SK-N-SH (cell line): ENCODE measurements at regions not wholly inside any gene's neighbourhood (a gene's known extent, or its start where the extent isn't known, plus 50 kb on each side); places are given as distances from the start of the nearest gene placed in this dataset.

Experiments used
- CTCF ChIA-PET: fragments of 300-600, 350-600 bp; formaldehyde crosslinking; extraction: SDS; loops from one replicate; lab custom pipeline; 2021; lab: Yijun Ruan, JAX
- POLR2A ChIA-PET: fragments of 350-600 bp; sonication (Branson Sonifier 250); formaldehyde crosslinking; extraction: SDS; loops from one replicate; lab custom pipeline; 2020; ENCODE audit warnings: antibody characterized with exemption, inconsistent platforms; lab: Yijun Ruan, JAX
- DNase-seq: peaks from one replicate; pipeline ENCODE4 v3.0.0; 2012
- H2AFZ ChIP-seq: fragments of 200-600 bp; sonication (generic); 2 replicates; pipeline ENCODE4 v1.8.1; 2016; ENCODE audit warnings: antibody characterized with exemption, mild to moderate bottlenecking, low read depth
- H3F3A ChIP-seq: fragments of 200-600 bp; sonication (generic); replicated peaks from 2 replicates; pipeline ENCODE3; 2016; ENCODE audit warnings: antibody characterized with exemption, mild to moderate bottlenecking; ENCODE audit not compliant: insufficient read depth
- H3K27ac ChIP-seq, 2 experiments: fragments of 200-500 bp in 1 of 2; fragments of 200-600 bp in 1 of 2; sonication (Bioruptor generic) in 1 of 2; sonication (generic), shearing (Covaris generic) in 1 of 2; 2 replicates each; pipeline versions ENCODE4 v1.5.1 to v1.6.1; 2014 to 2016; ENCODE audit warnings: low read depth in 2 of 2, inconsistent platforms in 1 of 2, low read length in 1 of 2, mild to moderate bottlenecking in 1 of 2, mixed read lengths in 1 of 2
- H3K27me3 ChIP-seq: fragments of 200-600 bp; sonication (generic), shearing (Covaris generic); 2 replicates; pipeline ENCODE4 v1.6.1; 2016; ENCODE audit warnings: mixed run types; ENCODE audit not compliant: insufficient read depth
- H3K36me3 ChIP-seq, 2 experiments: fragments of 200-500 bp in 1 of 2; fragments of 200-600 bp in 1 of 2; sonication (Bioruptor generic) in 1 of 2; sonication (generic) in 1 of 2; replicated peaks in 1 of 2; 2 replicates each; pipeline versions ENCODE3 to v1.5.1; 2014 to 2016; ENCODE audit warnings: low read length in 1 of 2, mild to moderate bottlenecking in 1 of 2; ENCODE audit not compliant: insufficient read depth in 2 of 2, control insufficient read depth in 1 of 2
- H3K4me1 ChIP-seq, 2 experiments: fragments of 200-500 bp in 1 of 2; fragments of 200-600 bp in 1 of 2; sonication (Bioruptor generic) in 1 of 2; sonication (generic), shearing (Covaris generic) in 1 of 2; 2 replicates each; pipeline versions ENCODE4 v1.5.1 to v1.6.1; 2014 to 2016; ENCODE audit warnings: low read depth in 1 of 2, low read length in 1 of 2, mixed run types in 1 of 2; ENCODE audit not compliant: insufficient read depth in 2 of 2, control insufficient read depth in 1 of 2
- H3K4me2 ChIP-seq: fragments of 200-600 bp; sonication (generic), shearing (Covaris generic); 2 replicates; pipeline ENCODE4 v1.6.1; 2017; ENCODE audit warnings: mixed run types
- H3K4me3 ChIP-seq, 2 experiments: fragments of 200-500 bp in 1 of 2; fragments of 200-600 bp in 1 of 2; sonication (Bioruptor generic) in 1 of 2; sonication (generic), shearing (Covaris generic) in 1 of 2; 2 replicates each; pipeline versions ENCODE4 v1.5.1 to v1.8.1; 2014 to 2016; ENCODE audit warnings: low read depth in 2 of 2, inconsistent platforms in 1 of 2, low read length in 1 of 2, mild to moderate bottlenecking in 1 of 2, mixed read lengths in 1 of 2, moderate library complexity in 1 of 2
- H3K79me2 ChIP-seq: fragments of 200-600 bp; sonication (generic); 2 replicates; pipeline ENCODE4 v1.8.1; 2017; ENCODE audit warnings: mild to moderate bottlenecking; ENCODE audit not compliant: insufficient read depth
- H3K9ac ChIP-seq: fragments of 200-600 bp; sonication (generic); 2 replicates; pipeline ENCODE4 v1.6.1; 2017; ENCODE audit warnings: mixed run types
- H3K9me2 ChIP-seq: fragments of 200-600 bp; sonication (generic); 2 replicates; pipeline ENCODE4 v1.6.1; 2017; ENCODE audit warnings: mixed run types
- H3K9me3 ChIP-seq: fragments of 200-600 bp; sonication (generic); 2 replicates; pipeline ENCODE4 v1.6.1; 2017; ENCODE audit warnings: mixed run types, mild to moderate bottlenecking, moderate library complexity
- H4K20me1 ChIP-seq: fragments of 200-600 bp; sonication (generic); 2 replicates; pipeline ENCODE4 v1.6.1; 2017; ENCODE audit warnings: mild to moderate bottlenecking, mixed run types; ENCODE audit not compliant: insufficient read depth
- CHD2 ChIP-seq: fragments of 150-350 bp; IDR thresholded peaks from 2 replicates; pipeline ENCODE4 v1.6.1; 2018; ENCODE audit warnings: low read length; ENCODE audit not compliant: partially characterized antibody
- CTCF ChIP-seq: fragments of 200-600 bp; sonication (generic); IDR thresholded peaks from 2 replicates; pipeline ENCODE4 v1.6.1; 2017; ENCODE audit warnings: antibody characterized with exemption, mild to moderate bottlenecking, moderate library complexity
- ELF1 ChIP-seq: IDR thresholded peaks from 2 replicates; pipeline ENCODE4 v1.4.0; 2012
- EP300 ChIP-seq, 2 experiments: IDR thresholded peaks; 2 replicates each; pipeline versions ENCODE4 v1.4.0 to v1.6.1; 2012; ENCODE audit warnings: borderline replicate concordance in 1 of 2, low read depth in 1 of 2, low read length in 1 of 2
- FOXJ3 ChIP-seq: sonication (generic); formaldehyde crosslinking; IDR thresholded peaks from 2 replicates; pipeline ENCODE4 v1.5.1; 2020; ENCODE audit warnings: mild to moderate bottlenecking, missing genetic modification reagents
- FOXM1 ChIP-seq: IDR thresholded peaks from 2 replicates; pipeline ENCODE4 v1.4.0; 2012; ENCODE audit warnings: low read depth, mild to moderate bottlenecking
- GABPA ChIP-seq: IDR thresholded peaks from 2 replicates; pipeline ENCODE4 v1.4.0; 2012; ENCODE audit warnings: low read depth, mild to moderate bottlenecking
- JUND ChIP-seq: IDR thresholded peaks from 2 replicates; pipeline ENCODE4 v1.4.0; 2012
- MAX ChIP-seq: IDR thresholded peaks from 2 replicates; pipeline ENCODE4 v1.4.0; 2012; ENCODE audit warnings: low read depth
- MXI1 ChIP-seq: IDR thresholded peaks from 2 replicates; pipeline ENCODE4 v1.6.1; 2012; ENCODE audit warnings: mild to moderate bottlenecking, low read depth, low read length, improper control_type of control experiment
- NFIC ChIP-seq: IDR thresholded peaks from 2 replicates; pipeline ENCODE4 v1.4.0; 2012; ENCODE audit warnings: borderline replicate concordance
- PBX3 ChIP-seq: IDR thresholded peaks from 2 replicates; pipeline ENCODE4; 2012
- RAD21 ChIP-seq: IDR thresholded peaks from 2 replicates; pipeline ENCODE4 v1.6.1; 2012; ENCODE audit warnings: mild to moderate bottlenecking, low read length
- SMC3 ChIP-seq: IDR thresholded peaks from 2 replicates; pipeline ENCODE4 v1.6.1; 2012; ENCODE audit warnings: low read depth, low read length, improper control_type of control experiment
- TAF1 ChIP-seq: IDR thresholded peaks from 2 replicates; pipeline ENCODE4 v1.6.1; 2012; ENCODE audit warnings: low read depth, mild to moderate bottlenecking, low read length, moderate library complexity, borderline replicate concordance
- YY1 ChIP-seq: IDR thresholded peaks from 2 replicates; pipeline ENCODE4 v1.4.0; 2012; ENCODE audit warnings: low read depth, mild to moderate bottlenecking
- ZBTB33 ChIP-seq: IDR thresholded peaks from 2 replicates; pipeline ENCODE4 v1.4.0; 2012; ENCODE audit warnings: low read depth, borderline replicate concordance
- whole genome bisulfite sequencing: methylation state at CpG from one replicate; pipeline ENCODE4 v1.1.6; 2017; ENCODE audit warnings: low lambda C conversion rate; 5-methylcytosine and 5-hydroxymethylcytosine counted together
- TF ChIP-seq, protein P1 (sequence below): fragments of 150-350 bp; IDR thresholded peaks from 2 replicates; pipeline ENCODE4 v1.6.1; 2016; ENCODE audit warnings: mild to moderate bottlenecking, low read depth, low read length
- TF ChIP-seq, protein P2 (sequence below): fragments of 150-350 bp; IDR thresholded peaks from 2 replicates; pipeline ENCODE4 v1.6.1; 2017; ENCODE audit warnings: antibody characterized with exemption, low read length, low read depth, borderline replicate concordance

- H3K9me2 ChIP-seq = no peaks in the 10 kb centered on the region
Measured at GRCh38 chr4:136329042-136329662, 1203.1 kb downstream of the PCDH18 start.

GRCh38 chr4:136328131-136328530 lies 1204.2 kb downstream of the PCDH18 start:
- Histone ChIP-seq H3K27ac (no peak overlapping the region), H3K4me1 (no peaks in the 10 kb centered on the region), H3K4me2 (no peak overlapping the region), H3K79me2 (no peaks in the 10 kb centered on the region), H3K9ac (no peak overlapping the region), H2AFZ (no peak overlapping the region), H3F3A (no peaks in the 10 kb centered on the region), H3K36me3 (no peaks in the 10 kb centered on the region), H3K27me3 (no peaks in the 10 kb centered on the region), H3K9me3 (no peaks in the 10 kb centered on the region), H3K4me3 (no peak overlapping the region), H3K9me2 (no peaks in the 10 kb centered on the region), H4K20me1 (no peaks in the 10 kb centered on the region)
- ChIA-PET POLR2A (no interaction called here), CTCF (interaction anchor here (1.1 to 1.3 kb wide), 2 partner anchors 15 to 77 kb away, joined by 3 to 5 read pairs; no protein-coding TSS in a partner anchor)
- WGBS = 62% methylated on average over 5 of the region's 5 CpGs
- no peak for DNase-seq
- TF ChIP-seq, protein P1, sequence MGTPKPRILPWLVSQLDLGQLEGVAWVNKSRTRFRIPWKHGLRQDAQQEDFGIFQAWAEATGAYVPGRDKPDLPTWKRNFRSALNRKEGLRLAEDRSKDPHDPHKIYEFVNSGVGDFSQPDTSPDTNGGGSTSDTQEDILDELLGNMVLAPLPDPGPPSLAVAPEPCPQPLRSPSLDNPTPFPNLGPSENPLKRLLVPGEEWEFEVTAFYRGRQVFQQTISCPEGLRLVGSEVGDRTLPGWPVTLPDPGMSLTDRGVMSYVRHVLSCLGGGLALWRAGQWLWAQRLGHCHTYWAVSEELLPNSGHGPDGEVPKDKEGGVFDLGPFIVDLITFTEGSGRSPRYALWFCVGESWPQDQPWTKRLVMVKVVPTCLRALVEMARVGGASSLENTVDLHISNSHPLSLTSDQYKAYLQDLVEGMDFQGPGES = no peak
- no peak for TF ChIP-seq FOXM1
- TF ChIP-seq TAF1 = no peak
- no peak for TF ChIP-seq SMC3
- TF ChIP-seq JUND = no peak
- TF ChIP-seq FOXJ3 = no peak
- no peak for TF ChIP-seq GABPA
- TF ChIP-seq CTCF = no peak
- TF ChIP-seq ELF1 = no peak
- TF ChIP-seq MAX = no peak
- no peak for TF ChIP-seq YY1
- TF ChIP-seq PBX3 = no peak
- TF ChIP-seq CHD2 = no peak
- TF ChIP-seq EP300 (IDR thresholded peaks at IDR 0.05; ENCODE audit: borderline replicate concordance in 1 of 2, low read depth in 1 of 2, low read length in 1 of 2) = no peak
- no peak for TF ChIP-seq ZBTB33
- TF ChIP-seq, protein P2, sequence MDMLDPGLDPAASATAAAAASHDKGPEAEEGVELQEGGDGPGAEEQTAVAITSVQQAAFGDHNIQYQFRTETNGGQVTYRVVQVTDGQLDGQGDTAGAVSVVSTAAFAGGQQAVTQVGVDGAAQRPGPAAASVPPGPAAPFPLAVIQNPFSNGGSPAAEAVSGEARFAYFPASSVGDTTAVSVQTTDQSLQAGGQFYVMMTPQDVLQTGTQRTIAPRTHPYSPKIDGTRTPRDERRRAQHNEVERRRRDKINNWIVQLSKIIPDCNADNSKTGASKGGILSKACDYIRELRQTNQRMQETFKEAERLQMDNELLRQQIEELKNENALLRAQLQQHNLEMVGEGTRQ = no peak
- no peak for TF ChIP-seq MXI1

More at GRCh38 chr4:136329042-136329662, 1203.1 kb downstream of the PCDH18 start:
- H3K27ac ChIP-seq = no peak overlapping the region
- ChIA-PET POLR2A (no interaction called here), CTCF (interaction anchor here (0.7 to 1.1 kb wide), 3 partner anchors 11 to 1114 kb away, joined by 3 read pairs; no protein-coding TSS in a partner anchor)
- H3K4me1 ChIP-seq = no peaks in the 10 kb centered on the region
- H3K36me3 ChIP-seq = no peaks in the 10 kb centered on the region
- no peaks in the 10 kb centered on the region for H3K9me3 ChIP-seq
- no peak overlapping the region for H3K4me2 ChIP-seq
- no peaks in the 10 kb centered on the region for H3K27me3 ChIP-seq
- no peak overlapping the region for H2AFZ ChIP-seq
- no peak for TF ChIP-seq NFIC
- TF ChIP-seq RAD21 = peak; percentile 46; the same call in 1 of the 2 replicates
- no peaks in the 10 kb centered on the region for H4K20me1 ChIP-seq
- peak overlapping the region in 1 of 2 experiments; percentile 8; a peak in 1 of 4 replicates for H3K4me3 ChIP-seq
- 25% methylated on average over 2 of the region's 3 CpGs for WGBS
- no peak for DNase-seq
- H3F3A ChIP-seq = no peaks in the 10 kb centered on the region
- H3K9ac ChIP-seq = no peak overlapping the region
- no peaks in the 10 kb centered on the region for H3K79me2 ChIP-seq
